ENCODE measurements at regions not wholly inside any gene's neighbourhood (a gene's known extent, or its start where the extent isn't known, plus 50 kb on each side); places are given as distances from the start of the nearest gene placed in this dataset.

- no peak for DNase-seq (ENCODE audit: low spot score)
Observed at GRCh38 chr9:81532251-81532650, 157.1 kb downstream of the TLE1 start.

DNA sequence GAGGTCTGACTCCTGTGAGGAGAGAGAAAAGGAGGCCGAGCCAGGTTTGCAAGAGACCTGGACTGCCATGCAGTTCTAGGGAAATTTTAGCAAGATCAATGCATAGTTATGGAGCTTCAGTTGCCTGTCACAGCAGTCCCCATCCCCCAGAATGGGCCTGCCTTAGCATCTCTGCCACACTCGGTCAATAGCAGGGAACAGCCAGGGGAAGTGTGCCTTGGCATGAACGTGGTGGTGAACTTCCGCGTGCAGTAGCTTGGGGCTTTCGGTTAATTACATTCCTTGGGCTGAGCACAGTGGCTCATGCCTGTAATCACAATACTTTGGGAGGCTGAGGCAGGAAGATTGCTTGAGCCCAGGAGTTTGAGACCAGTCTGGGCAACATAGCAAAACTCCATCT is 157.8 kb downstream of the TLE1 start:
- DNase-seq (ENCODE audit: low spot score) = no peak

DNA sequence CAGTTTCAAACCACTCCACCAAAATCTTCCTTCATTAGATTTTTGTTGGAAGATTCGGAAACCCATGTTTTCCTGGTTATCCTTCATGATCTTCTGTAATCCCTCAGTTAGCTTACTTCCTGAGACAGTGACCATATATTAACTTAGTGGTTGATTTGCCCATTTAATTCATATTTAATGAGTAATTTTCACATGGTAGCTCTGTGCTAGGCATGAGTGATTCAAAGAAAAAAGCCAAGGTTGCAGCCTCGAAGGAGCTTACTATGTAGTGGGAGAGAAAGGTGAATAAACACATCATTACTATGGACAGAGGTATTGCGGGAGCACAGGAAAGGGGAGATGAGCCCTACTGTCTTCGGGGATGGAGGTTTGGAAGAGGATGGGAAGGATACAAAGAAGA is 158.5 kb downstream of the TLE1 start:
- DNase-seq (ENCODE audit: low spot score) = no peak

GRCh38 chr9:81530310-81530810 is 159.0 kb downstream of the TLE1 start:
- DNase-seq (ENCODE audit: low spot score) = no peak

DNA sequence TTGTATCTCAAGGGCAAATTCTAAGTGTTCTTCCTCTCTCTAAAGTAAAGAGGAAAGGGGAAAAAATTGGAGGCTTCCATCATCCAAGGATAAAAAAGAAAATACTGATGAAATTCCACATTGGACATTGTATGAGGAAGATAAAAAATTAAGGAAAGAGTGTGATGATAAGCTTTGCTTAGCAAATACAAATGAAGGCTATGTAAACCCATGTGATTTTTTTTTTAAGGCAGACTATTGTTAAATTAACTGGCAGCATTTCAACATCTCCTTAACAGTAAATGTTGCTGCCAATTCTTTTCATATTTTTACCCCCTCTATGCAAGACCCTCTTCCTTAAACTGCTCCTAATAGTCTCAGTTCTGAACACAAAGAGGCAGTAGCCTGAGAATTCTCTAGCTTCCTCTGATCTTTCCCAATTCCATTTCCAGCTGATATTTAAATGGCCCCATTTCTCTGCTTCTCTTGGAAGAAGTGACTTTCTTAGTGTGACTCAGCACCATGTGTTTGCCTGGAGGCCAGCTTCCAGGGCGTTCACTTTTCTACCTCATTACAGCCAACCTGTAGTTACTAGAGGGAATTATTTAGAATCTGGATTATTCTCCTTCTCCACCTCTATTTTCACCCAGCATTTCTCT is 159.7 kb downstream of the TLE1 start:
- DNase-seq (ENCODE audit: low spot score) = no peak

GRCh38 chr9:81526587-81526986 is 162.8 kb downstream of the TLE1 start:
- no peak for DNase-seq (ENCODE audit: low spot score)

DNA sequence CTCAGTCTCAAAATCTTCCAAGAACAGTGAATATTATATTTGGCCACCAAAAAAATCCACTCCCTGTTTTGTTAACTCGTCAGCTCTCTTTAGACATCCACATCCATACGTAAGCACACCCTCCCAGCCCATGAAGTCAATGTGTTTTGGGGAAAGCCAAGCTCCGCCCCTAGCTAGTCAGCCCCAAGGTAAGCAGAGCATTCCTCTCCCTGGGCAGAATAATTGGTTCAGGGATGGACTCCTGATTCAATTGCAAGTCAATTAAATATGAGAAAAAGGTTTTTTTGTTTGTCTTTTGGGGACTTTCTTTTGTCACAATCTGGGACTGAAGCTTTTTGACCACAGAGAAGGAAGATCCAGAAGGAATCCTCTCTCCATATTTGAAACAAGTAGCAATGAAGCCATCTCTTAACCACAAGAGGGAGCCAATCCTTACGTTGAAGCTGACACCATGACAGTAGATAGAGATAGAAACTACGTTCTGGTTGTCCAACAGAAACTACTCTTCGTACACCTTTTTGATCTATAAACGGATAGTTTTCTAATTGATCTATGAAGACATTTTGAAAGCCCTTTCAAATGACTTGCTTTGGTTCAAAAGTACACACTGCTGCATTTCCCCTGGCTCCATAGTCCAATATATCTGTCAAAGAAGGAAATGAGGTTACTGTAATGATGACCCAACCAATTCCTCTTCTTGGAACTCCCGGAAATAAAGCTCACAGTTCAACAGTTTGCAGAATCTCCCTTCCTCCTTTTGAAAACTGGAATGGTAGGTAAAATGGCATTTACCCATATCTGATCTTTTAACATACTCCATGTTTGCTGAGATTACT is 166.4 kb downstream of the TLE1 start:
- peak; percentile 29 for DNase-seq (ENCODE audit: low spot score)

- DNase-seq (ENCODE audit: low spot score) = no peak
Observed at GRCh38 chr9:81521892-81522291, 167.5 kb downstream of the TLE1 start.

- DNase-seq (ENCODE audit: low spot score) = no peak
Observed at GRCh38 chr9:81519816-81520495, 169.4 kb downstream of the TLE1 start.

GRCh38 chr9:81517954-81518353 is 171.4 kb downstream of the TLE1 start:
- no peak for DNase-seq (ENCODE audit: low spot score)

DNA sequence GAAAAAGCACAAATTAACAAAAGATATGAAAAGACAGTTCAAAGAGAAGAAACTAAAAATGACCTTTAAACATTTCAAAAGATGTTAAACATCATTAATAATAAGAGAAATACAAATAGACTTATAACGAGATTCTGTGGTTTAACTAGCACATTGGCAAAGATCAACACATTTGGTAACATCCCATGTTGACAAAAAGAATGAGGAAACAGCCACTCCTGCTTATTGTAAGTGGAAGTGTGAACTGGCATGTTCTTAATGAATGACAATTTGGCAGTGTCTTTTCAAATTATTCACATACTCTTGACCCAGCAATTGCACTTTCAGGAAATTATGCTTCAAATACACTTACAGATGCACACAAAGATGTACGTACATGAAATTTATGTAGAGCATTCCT is 176.3 kb downstream of the TLE1 start:
- DNase-seq (ENCODE audit: low spot score) = no peak

GRCh38 chr9:81512641-81513040 is 176.7 kb downstream of the TLE1 start:
- DNase-seq (ENCODE audit: low spot score) = no peak

- DNase-seq (ENCODE audit: low spot score) = no peak
Observed at GRCh38 chr9:81508476-81508875, 180.9 kb downstream of the TLE1 start.

DNA sequence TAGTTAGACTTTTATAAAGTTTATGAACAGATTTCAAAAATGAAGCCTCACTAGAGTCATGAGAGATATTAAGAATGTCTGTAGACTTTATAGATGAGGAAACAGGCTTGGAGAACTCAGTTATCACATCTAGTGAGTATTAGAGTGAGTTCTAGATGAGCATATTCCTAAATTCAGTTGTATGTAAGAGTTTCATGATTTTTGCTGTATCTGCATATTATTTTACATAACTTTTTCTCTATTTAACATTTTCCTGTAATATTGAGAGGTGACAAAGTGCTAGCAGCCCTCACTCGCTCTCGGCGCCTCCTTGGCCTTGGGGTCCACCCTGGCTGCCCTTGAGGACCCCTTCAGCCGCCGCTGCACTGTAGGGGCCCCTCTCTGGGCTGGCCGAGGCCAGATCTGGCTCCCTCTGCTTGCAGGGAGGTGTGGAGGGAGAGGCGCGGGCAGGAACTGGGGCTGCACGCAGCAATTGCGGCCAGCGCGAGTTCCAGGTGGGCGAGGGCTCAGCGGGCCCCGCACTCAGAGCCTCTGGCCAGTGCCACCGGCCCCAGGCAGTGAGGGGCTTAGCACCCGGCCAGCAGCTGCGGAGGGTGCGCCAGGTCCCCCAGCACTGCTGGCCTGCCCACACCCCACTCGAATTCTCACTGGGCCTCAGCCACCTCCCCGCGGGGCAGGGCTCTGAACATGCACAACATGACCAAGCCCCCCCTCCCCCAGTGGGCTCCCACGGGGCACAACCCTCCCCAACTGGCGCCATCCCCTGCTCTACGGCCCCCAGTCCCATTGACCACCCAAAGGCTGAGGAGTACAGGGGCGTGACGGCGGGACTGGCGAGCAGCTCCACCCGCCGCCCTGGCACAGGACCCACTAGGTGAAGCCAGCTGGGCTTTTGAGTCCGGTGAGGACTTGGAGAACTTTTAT is 182.1 kb downstream of the TLE1 start:
- no peak for DNase-seq (ENCODE audit: low spot score)

- DNase-seq (ENCODE audit: low spot score) = no peak
Observed at GRCh38 chr9:81499594-81499993, 189.8 kb downstream of the TLE1 start.

- peak; percentile 8 for DNase-seq (ENCODE audit: low spot score)
Observed at GRCh38 chr9:81499021-81499454, 190.3 kb downstream of the TLE1 start.

DNA sequence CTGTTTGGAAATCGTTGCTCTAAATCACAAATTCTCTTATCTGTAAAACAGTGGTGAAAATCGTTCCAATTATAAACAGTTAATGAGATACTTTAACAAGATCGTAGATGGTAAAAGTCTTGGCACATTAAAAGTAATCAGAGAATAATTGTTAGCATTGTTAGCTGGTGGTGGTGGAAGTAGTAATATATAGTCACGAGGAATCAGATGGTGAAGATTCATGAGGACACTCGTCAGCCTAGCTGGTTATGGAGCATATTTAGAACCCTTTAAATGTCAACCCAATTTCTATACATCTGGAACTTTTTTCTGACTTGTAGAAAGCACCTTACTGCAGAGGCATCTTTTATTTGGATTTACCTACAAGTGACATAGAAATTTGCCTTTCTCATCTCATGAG is 190.8 kb downstream of the TLE1 start:
- no peak for DNase-seq (ENCODE audit: low spot score)

GRCh38 chr9:81497091-81497490 is 192.3 kb downstream of the TLE1 start:
- DNase-seq (ENCODE audit: low spot score) = no peak

GRCh38 chr9:81492710-81493447 is 196.5 kb downstream of the TLE1 start:
- DNase-seq (ENCODE audit: low spot score) = no peak

DNA sequence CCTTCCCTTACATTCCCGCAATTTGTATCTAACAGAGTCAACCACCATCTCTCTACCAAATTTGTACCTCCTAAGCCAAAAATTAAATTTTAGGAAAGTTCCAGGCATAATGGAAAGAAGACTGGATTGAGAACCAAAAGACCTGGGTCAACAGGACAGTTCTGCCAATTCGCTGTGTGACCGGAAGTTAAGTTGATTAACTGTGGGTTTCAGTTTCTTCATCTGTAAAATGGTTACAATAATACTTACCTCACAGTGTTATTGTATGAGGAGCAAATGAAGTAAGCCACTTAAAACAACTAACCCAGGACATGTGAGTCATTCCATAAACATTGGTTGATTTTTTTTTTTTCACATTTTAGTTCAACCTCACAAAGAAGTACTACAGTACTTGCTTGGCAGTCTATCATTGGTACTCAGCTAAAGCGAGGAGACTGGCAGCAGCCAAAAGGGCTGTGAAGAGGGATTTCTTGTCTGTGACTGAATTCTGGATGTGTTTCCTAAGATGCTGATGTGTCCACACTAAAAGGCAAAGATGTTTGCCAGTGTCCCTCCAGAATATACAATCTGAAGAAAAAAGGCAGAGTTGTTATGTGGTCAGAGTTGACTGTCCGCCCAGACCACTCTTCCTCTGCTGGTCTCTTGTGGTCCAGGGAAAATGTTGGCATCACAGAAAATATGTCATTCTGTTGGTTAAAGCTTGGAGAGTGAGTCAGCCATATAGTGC is 198.6 kb downstream of the TLE1 start:
- no peak for DNase-seq (ENCODE audit: low spot score)

Measured in cerebellar cortex (tissue), 1 donor.